A673 (cell line): ENCODE measurements at regions not wholly inside any gene's neighbourhood (a gene's known extent, or its start where the extent isn't known, plus 50 kb on each side); places are given as distances from the start of the nearest gene placed in this dataset.

ENCODE experiments used
- BruUV-seq: library from RNA; stranded (reverse); fragments of 400-500 nt; replicated peaks from 2 replicates; lab custom pipeline; 2021; lab: Mats Ljungman, UMichigan
- CTCF ChIA-PET: fragments of 300-600 bp; sonication (Branson Sonifier 250); formaldehyde crosslinking; loops from one replicate; lab custom pipeline; 2022; ENCODE audit warnings: antibody characterized with exemption; lab: Charles Lee
- POLR2A ChIA-PET: fragments of 300-600 bp; sonication (Branson Sonifier 250); formaldehyde crosslinking; loops from one replicate; lab custom pipeline; 2022; ENCODE audit warnings: antibody characterized with exemption; ENCODE audit not compliant: low non-redundant PET; lab: Charles Lee
- DNase-seq: peaks from one replicate; pipeline ENCODE4 v3.0.0-alpha.2; 2015; ENCODE audit warnings: low spot score
- H3K27ac ChIP-seq: fragments of 200-600 bp; sonication (generic); 2 replicates; pipeline ENCODE4 v1.5.1; 2016; ENCODE audit warnings: mixed run types, low read depth, mild to moderate bottlenecking, mixed read lengths, antibody characterized with exemption, low read length; ENCODE audit not compliant: poor library complexity, severe bottlenecking
- H3K27me3 ChIP-seq: fragments of 200-600 bp; sonication (generic); replicated peaks from 2 replicates; pipeline ENCODE4 v1.6.1; 2017; ENCODE audit warnings: mixed run types, low read depth, mild to moderate bottlenecking, mixed read lengths, antibody characterized with exemption, low read length; ENCODE audit not compliant: insufficient read depth, poor library complexity
- H3K36me3 ChIP-seq: fragments of 200-600 bp; sonication (generic); 2 replicates; pipeline ENCODE4 v1.6.1; 2016; ENCODE audit warnings: mixed run types, mild to moderate bottlenecking, mixed read lengths, antibody characterized with exemption, low read length; ENCODE audit not compliant: insufficient read depth, poor library complexity, severe bottlenecking
- H3K4me1 ChIP-seq: fragments of 200-600 bp; sonication (generic); 2 replicates; pipeline ENCODE4 v1.6.1; 2017; ENCODE audit warnings: mixed run types, mild to moderate bottlenecking, mixed read lengths, antibody characterized with exemption, low read length; ENCODE audit not compliant: insufficient read depth, poor library complexity, severe bottlenecking
- H3K4me3 ChIP-seq: fragments of 200-600 bp; sonication (generic); 2 replicates; pipeline ENCODE4 v1.5.1; 2016; ENCODE audit warnings: low read depth, mixed run types, mild to moderate bottlenecking, mixed read lengths, low read length; ENCODE audit not compliant: poor library complexity, severe bottlenecking
- H3K9me3 ChIP-seq: fragments of 200-600 bp; sonication (generic); 2 replicates; pipeline ENCODE4 v1.6.1; 2016; ENCODE audit warnings: mixed run types, low read depth, mild to moderate bottlenecking, mixed read lengths, antibody characterized with exemption, low read length; ENCODE audit not compliant: poor library complexity, severe bottlenecking
- CTCF ChIP-seq: fragments of 300-800, 200-600 bp; sonication (generic); conservative IDR thresholded peaks from 2 replicates; pipeline ENCODE4 v1.5.1; 2017; ENCODE audit warnings: low read depth, mild to moderate bottlenecking, antibody characterized with exemption, low read length, moderate library complexity, mixed read lengths
- EZH2 ChIP-seq: fragments of 200-600 bp; sonication (generic); IDR thresholded peaks from 2 replicates; pipeline ENCODE4 v1.6.1; 2017; ENCODE audit warnings: borderline replicate concordance, low read depth, mild to moderate bottlenecking, mixed read lengths, antibody characterized with exemption, low read length; ENCODE audit not compliant: poor library complexity, severe bottlenecking
- intact Hi-C: fragments of 100-400 bp; cut with micrococcal nuclease; formaldehyde crosslinking; loops from one replicate; pipeline ENCODE4 v1.10.0; 2022; ENCODE audit not compliant: unreplicated experiment

- H3K9me3 ChIP-seq, result no peaks in the 10 kb centered on the region
- POLR2A ChIA-PET, result no interaction called here
- CTCF ChIA-PET, result no interaction called here
Measured at GRCh38 chr12:68102731-68103130, 56.8 kb downstream of the IFNG start.

GRCh38 chr12:68102163-68102562 lies 57.4 kb downstream of the IFNG start:
- Histone ChIP-seq H3K27me3 (peaks cover 8% of the 10 kb centered on the region), H3K4me3 (no peak overlapping the region), H3K27ac (no peak overlapping the region), H3K4me1 (no peaks in the 10 kb centered on the region), H3K9me3 (no peaks in the 10 kb centered on the region), H3K36me3 (no peaks in the 10 kb centered on the region)
- BruUV-seq, result no TSS peak
- intact Hi-C loops, result no loop called here
- CTCF ChIA-PET, result no interaction called here
- POLR2A ChIA-PET, result no interaction called here
- DNase-seq, result no peak
- TF ChIP-seq EZH2, result no peak
- TF ChIP-seq CTCF, result no peak

More at GRCh38 chr12:68102731-68103130, 56.8 kb downstream of the IFNG start:
- H3K36me3 ChIP-seq, result no peaks in the 10 kb centered on the region
- TF ChIP-seq EZH2 (no peak), CTCF (no peak)
- no peak for DNase-seq
- no peaks in the 10 kb centered on the region for H3K4me1 ChIP-seq
- no peak overlapping the region for H3K27ac ChIP-seq
- no TSS peak for BruUV-seq
- no peak overlapping the region for H3K4me3 ChIP-seq
- H3K27me3 ChIP-seq, result peaks cover 8% of the 10 kb centered on the region
- intact Hi-C loops, result no loop called here

DNA sequence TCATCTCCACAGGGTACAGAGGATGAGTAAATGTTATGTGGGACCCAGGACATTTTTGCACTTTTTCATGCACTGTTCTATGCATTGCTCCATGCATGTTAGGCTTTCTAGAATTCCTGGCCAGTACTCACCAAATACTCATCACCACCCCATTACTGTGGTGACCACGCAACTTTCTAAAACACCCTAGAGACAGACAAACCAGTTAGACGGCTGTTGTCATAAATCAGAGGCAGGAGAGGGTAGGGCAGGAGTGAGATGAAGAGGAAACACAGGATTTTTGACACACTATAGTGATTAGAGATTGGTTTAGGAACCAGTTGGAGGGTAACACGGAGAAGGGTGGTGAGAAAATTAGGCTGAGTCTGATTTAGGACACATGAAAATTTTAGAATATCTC lies 59.3 kb downstream of the IFNG start:
- intact Hi-C loops, result no loop called here
- Histone ChIP-seq H3K27me3 (peaks cover 8% of the 10 kb centered on the region), H3K4me3 (no peak overlapping the region), H3K4me1 (no peaks in the 10 kb centered on the region), H3K27ac (no peak overlapping the region), H3K9me3 (no peaks in the 10 kb centered on the region), H3K36me3 (no peaks in the 10 kb centered on the region)
- ChIA-PET CTCF (no interaction called here), POLR2A (no interaction called here)
- TF ChIP-seq EZH2, result no peak
- TF ChIP-seq CTCF, result no peak
- DNase-seq, result no peak
- no TSS peak for BruUV-seq
